ENCODE measurements at regions not wholly inside any gene's neighbourhood (a gene's known extent, or its start where the extent isn't known, plus 50 kb on each side); places are given as distances from the start of the nearest gene placed in this dataset.
"Not testable (repeated sequence)": the region's sequence is repeated elsewhere in the genome, so short reads cannot be mapped to it uniquely, and the experiment has no call there.

DNA sequence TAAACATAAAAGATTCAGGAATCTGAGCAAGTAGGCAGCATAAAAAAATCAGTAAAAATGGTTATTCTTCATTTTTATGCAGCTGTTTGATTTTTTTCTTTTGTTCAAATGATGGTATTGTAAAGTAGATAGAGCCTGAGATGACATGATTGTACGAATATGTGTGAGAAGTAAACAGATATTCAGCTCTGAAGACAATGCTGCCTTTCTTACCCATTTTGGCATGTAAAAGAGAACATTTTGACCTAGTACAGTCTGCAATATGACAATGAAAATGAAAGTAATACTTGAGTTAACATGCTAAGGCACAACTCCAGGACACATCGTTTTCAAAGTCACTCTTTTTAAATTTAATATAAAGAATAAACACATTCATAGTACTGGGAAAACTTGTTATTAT lies 95.7 kb upstream of the NCAM2 start:
- H3K4me1 ChIP-seq (ENCODE audit: control insufficient read depth, insufficient read depth, low read length) = no peaks in the 10 kb centered on the region
- Mint-ChIP-seq H3K4me1 (no peaks in the 10 kb centered on the region), H3K4me3 (no peak overlapping the region), H3K27ac (no peak overlapping the region), H3K9me3 (no peaks in the 10 kb centered on the region), H3K27me3 (ENCODE audit: insufficient read depth) (no peaks in the 10 kb centered on the region), H3K36me3 (ENCODE audit: low read depth) (no peaks in the 10 kb centered on the region)
- no peak overlapping the region for H3K9ac ChIP-seq (ENCODE audit: extremely low read depth, low read length, poor library complexity, severe bottlenecking)
- no peak for DNase-seq
- no peak overlapping the region for H3K27ac ChIP-seq (ENCODE audit: low read depth, low read length)
- TF ChIP-seq, protein P1, sequence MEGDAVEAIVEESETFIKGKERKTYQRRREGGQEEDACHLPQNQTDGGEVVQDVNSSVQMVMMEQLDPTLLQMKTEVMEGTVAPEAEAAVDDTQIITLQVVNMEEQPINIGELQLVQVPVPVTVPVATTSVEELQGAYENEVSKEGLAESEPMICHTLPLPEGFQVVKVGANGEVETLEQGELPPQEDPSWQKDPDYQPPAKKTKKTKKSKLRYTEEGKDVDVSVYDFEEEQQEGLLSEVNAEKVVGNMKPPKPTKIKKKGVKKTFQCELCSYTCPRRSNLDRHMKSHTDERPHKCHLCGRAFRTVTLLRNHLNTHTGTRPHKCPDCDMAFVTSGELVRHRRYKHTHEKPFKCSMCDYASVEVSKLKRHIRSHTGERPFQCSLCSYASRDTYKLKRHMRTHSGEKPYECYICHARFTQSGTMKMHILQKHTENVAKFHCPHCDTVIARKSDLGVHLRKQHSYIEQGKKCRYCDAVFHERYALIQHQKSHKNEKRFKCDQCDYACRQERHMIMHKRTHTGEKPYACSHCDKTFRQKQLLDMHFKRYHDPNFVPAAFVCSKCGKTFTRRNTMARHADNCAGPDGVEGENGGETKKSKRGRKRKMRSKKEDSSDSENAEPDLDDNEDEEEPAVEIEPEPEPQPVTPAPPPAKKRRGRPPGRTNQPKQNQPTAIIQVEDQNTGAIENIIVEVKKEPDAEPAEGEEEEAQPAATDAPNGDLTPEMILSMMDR (conservative IDR thresholded peaks at IDR 0.05) = no peak
- WGBS, 2 experiments (ENCODE audit: insufficient coverage in 1 of 2, insufficient read length in 1 of 2) = 73% methylated on average over 1 of the region's 2 CpGs; no CpG with 5 or more reads in 1 of the 2 experiments
- no peaks in the 10 kb centered on the region for H3K36me3 ChIP-seq (ENCODE audit: control insufficient read depth, insufficient read depth, low read length)
- H3K4me3 ChIP-seq (ENCODE audit: low read length) = no peak overlapping the region
- H3K9me3 ChIP-seq (ENCODE audit: control insufficient read depth, low read length) = no peaks in the 10 kb centered on the region
- H3K27me3 ChIP-seq (ENCODE audit: control insufficient read depth, insufficient read depth, low read length, poor library complexity, severe bottlenecking) = no peaks in the 10 kb centered on the region

DNA sequence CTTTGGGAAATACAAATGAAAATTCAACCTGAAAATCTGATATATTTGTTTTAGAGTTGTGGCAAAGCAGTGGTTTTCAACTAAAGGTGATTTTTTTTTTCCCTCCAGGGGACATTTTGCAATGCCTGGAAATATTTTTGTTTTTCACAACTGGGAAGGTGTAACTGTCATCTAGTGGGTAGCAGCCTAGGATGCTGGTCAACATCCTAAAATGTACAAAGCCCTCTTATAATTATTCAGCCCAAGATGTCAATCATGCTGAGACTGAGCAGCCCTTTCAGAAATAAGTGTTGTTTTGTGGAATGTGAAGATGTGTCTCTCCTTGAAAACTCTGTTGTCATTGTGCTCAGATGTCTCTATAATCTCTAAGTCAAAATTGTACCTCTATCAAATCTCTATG lies 95.2 kb upstream of the NCAM2 start:
- H3K27ac ChIP-seq (ENCODE audit: low read depth, low read length) = no peak overlapping the region
- H3K36me3 Mint-ChIP-seq (ENCODE audit: low read depth) = no peaks in the 10 kb centered on the region

DNA sequence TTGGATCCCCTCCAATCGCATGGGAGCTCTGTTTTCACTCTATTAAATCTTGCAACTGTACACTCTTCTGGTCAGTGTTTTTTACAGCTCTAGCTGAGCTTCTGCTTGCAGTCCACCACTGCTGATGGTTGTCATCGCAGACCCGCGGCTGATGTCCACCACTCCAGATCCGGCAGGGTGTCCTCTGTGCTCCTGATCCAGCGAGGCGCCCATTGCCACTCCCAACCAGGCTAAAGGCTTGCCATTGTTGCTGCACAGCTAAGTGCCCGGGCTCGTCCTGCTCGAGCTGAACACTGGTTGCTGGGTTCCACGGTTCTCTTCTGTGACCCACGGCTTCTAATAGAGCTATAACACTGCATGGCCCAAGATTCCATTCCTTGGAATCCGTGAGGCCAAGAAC lies 70.7 kb upstream of the NCAM2 start:
- not testable (repeated sequence) for H3K27me3 Mint-ChIP-seq (ENCODE audit: insufficient read depth); H3K9me3 ChIP-seq (ENCODE audit: control insufficient read depth, low read length); H3K36me3 Mint-ChIP-seq (ENCODE audit: low read depth); H3K4me1 Mint-ChIP-seq; H3K36me3 ChIP-seq (ENCODE audit: control insufficient read depth, insufficient read depth, low read length); H3K27ac ChIP-seq (ENCODE audit: low read depth, low read length); H3K4me3 ChIP-seq (ENCODE audit: low read length); H3K9me3 Mint-ChIP-seq; H3K4me3 Mint-ChIP-seq; DNase-seq; H3K9ac ChIP-seq (ENCODE audit: extremely low read depth, low read length, poor library complexity, severe bottlenecking); H3K27me3 ChIP-seq (ENCODE audit: control insufficient read depth, insufficient read depth, low read length, poor library complexity, severe bottlenecking); H3K27ac Mint-ChIP-seq; H3K4me1 ChIP-seq (ENCODE audit: control insufficient read depth, insufficient read depth, low read length)
- 84 to 87% methylated on average over 11 to 13 of the region's 13 CpGs for WGBS, 2 experiments (ENCODE audit: insufficient coverage in 1 of 2, insufficient read length in 1 of 2)

More for the DNA sequence above, 95.2 kb upstream of the NCAM2 start:
- H3K27me3 Mint-ChIP-seq (ENCODE audit: insufficient read depth) = no peaks in the 10 kb centered on the region
- H3K27me3 ChIP-seq (ENCODE audit: control insufficient read depth, insufficient read depth, low read length, poor library complexity, severe bottlenecking) = no peaks in the 10 kb centered on the region
- H3K9me3 Mint-ChIP-seq = no peaks in the 10 kb centered on the region
- no peak for DNase-seq
- no peak overlapping the region for H3K4me3 ChIP-seq (ENCODE audit: low read length)
- H3K9ac ChIP-seq (ENCODE audit: extremely low read depth, low read length, poor library complexity, severe bottlenecking) = no peak overlapping the region
- H3K27ac Mint-ChIP-seq = no peak overlapping the region
- H3K9me3 ChIP-seq (ENCODE audit: control insufficient read depth, low read length) = no peaks in the 10 kb centered on the region
- H3K4me3 Mint-ChIP-seq = no peak overlapping the region
- H3K4me1 Mint-ChIP-seq = no peaks in the 10 kb centered on the region
- TF ChIP-seq, protein P1 (conservative IDR thresholded peaks at IDR 0.05) = no peak
- H3K4me1 ChIP-seq (ENCODE audit: control insufficient read depth, insufficient read depth, low read length) = no peaks in the 10 kb centered on the region
- H3K36me3 ChIP-seq (ENCODE audit: control insufficient read depth, insufficient read depth, low read length) = no peaks in the 10 kb centered on the region

DNA sequence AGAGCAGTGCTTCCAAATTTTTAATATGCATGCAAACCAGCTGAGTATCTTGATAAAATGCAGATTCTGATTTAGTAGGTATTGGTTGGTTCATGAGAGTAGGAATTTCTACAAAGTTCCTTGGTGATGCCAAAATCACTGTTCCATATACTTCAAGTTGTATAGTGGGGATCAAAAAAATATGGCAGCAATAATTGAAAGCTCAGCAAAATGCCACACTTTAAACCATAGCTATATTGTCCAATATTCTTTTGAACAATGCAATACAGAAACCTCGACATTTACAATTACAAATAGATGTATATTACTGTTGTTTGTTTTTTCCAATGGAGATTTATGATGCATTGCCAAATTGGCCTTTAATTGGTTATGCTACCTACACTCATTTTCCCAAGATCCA lies 55.7 kb upstream of the NCAM2 start:
- TF ChIP-seq, protein P1 (conservative IDR thresholded peaks at IDR 0.05) = no peak

More for the DNA sequence above, 55.7 kb upstream of the NCAM2 start:
- Histone ChIP-seq H3K9me3 (ENCODE audit: control insufficient read depth, low read length) (no peaks in the 10 kb centered on the region), H3K4me1 (ENCODE audit: control insufficient read depth, insufficient read depth, low read length) (no peaks in the 10 kb centered on the region), H3K27ac (ENCODE audit: low read depth, low read length) (no peak overlapping the region), H3K36me3 (ENCODE audit: control insufficient read depth, insufficient read depth, low read length) (no peaks in the 10 kb centered on the region), H3K4me3 (ENCODE audit: low read length) (no peak overlapping the region), H3K27me3 (ENCODE audit: control insufficient read depth, insufficient read depth, low read length, poor library complexity, severe bottlenecking) (no peaks in the 10 kb centered on the region), H3K9ac (ENCODE audit: extremely low read depth, low read length, poor library complexity, severe bottlenecking) (no peak overlapping the region)
- Mint-ChIP-seq H3K4me3 (no peak overlapping the region), H3K9me3 (no peaks in the 10 kb centered on the region), H3K36me3 (ENCODE audit: low read depth) (no peaks in the 10 kb centered on the region), H3K4me1 (no peaks in the 10 kb centered on the region), H3K27ac (no peak overlapping the region), H3K27me3 (ENCODE audit: insufficient read depth) (no peaks in the 10 kb centered on the region)
- no CpG with 5 or more reads among the region's 1 CpG for WGBS, 2 experiments (ENCODE audit: insufficient coverage in 1 of 2, insufficient read length in 1 of 2)
- no peak for DNase-seq

Data from endodermal cell (in vitro differentiated cells).